IMR-90 (cell line): ENCODE measurements at regions not wholly inside any gene's neighbourhood (a gene's known extent, or its start where the extent isn't known, plus 50 kb on each side); places are given as distances from the start of the nearest gene placed in this dataset.

Experiments used
- ATAC-seq: fragments of 200-7000 bp; cut with Tn5 transposase; 2 replicates; pipeline ENCODE4 v1.9.1; 2020; ENCODE audit warnings: low read depth, mild to moderate bottlenecking, moderate library complexity
- BruUV-seq: library from RNA; stranded (reverse); fragments of 400-500 nt; replicated peaks from 2 replicates; lab custom pipeline; 2021; lab: Mats Ljungman, UMichigan
- CTCF ChIA-PET: fragments of 300-600 bp; formaldehyde crosslinking; extraction: SDS; loops from one replicate; lab custom pipeline; 2021; ENCODE audit warnings: antibody characterized with exemption; lab: Yijun Ruan, JAX
- POLR2A ChIA-PET: fragments of 300-600 bp; sonication (Branson Sonifier 250); formaldehyde crosslinking; loops from one replicate; lab custom pipeline; 2022; ENCODE audit warnings: antibody characterized with exemption; ENCODE audit not compliant: unreplicated experiment; lab: Charles Lee
- DNase-seq: peaks from one replicate; pipeline ENCODE4 v3.0.0; 2013
- H2AFZ ChIP-seq: replicated peaks from 2 replicates; pipeline ENCODE3; 2013; ENCODE audit warnings: low read length, mild to moderate bottlenecking; ENCODE audit not compliant: poor library complexity
- H2AK5ac ChIP-seq: 2 replicates; pipeline ENCODE4 v1.6.1; 2013; ENCODE audit warnings: low read depth, low read length, inconsistent platforms
- H2AK9ac ChIP-seq: replicated peaks from 2 replicates; pipeline ENCODE3; 2013; ENCODE audit warnings: mild to moderate bottlenecking, low read depth, low read length, moderate library complexity; ENCODE audit not compliant: poor library complexity
- H2BK120ac ChIP-seq: 2 replicates; pipeline ENCODE4 v1.6.1; 2013; ENCODE audit warnings: low read depth, low read length, inconsistent platforms
- H2BK15ac ChIP-seq: 3 replicates; pipeline ENCODE4 v1.6.1; 2013; ENCODE audit warnings: low read depth, low read length, inconsistent platforms
- H2BK20ac ChIP-seq: 2 replicates; pipeline ENCODE4 v1.6.1; 2013; ENCODE audit warnings: low read depth, mild to moderate bottlenecking, inconsistent platforms, low read length, moderate library complexity
- H2BK5ac ChIP-seq: 2 replicates; pipeline ENCODE4 v1.6.1; 2013; ENCODE audit warnings: mild to moderate bottlenecking, low read depth, low read length, inconsistent platforms; ENCODE audit not compliant: poor library complexity, severe bottlenecking
- H3K14ac ChIP-seq: replicated peaks from 2 replicates; pipeline ENCODE4 v1.6.1; 2013; ENCODE audit warnings: low read depth, low read length, inconsistent platforms
- H3K18ac ChIP-seq: 2 replicates; pipeline ENCODE4 v1.6.1; 2013; ENCODE audit warnings: low read depth, low read length, control low read depth
- H3K23ac ChIP-seq: 2 replicates; pipeline ENCODE4 v1.6.1; 2013; ENCODE audit warnings: low read depth, low read length, inconsistent platforms
- H3K27ac ChIP-seq: 2 replicates; pipeline ENCODE4 v1.5.1; 2013; ENCODE audit warnings: mild to moderate bottlenecking, control low read depth, low read length; ENCODE audit not compliant: insufficient read depth
- H3K27me3 ChIP-seq: 2 replicates; pipeline ENCODE4 v1.6.1; 2013; ENCODE audit warnings: low read length; ENCODE audit not compliant: control insufficient read depth, insufficient read depth
- H3K36me3 ChIP-seq: 2 replicates; pipeline ENCODE4 v1.6.1; 2013; ENCODE audit warnings: low read length, mixed read lengths; ENCODE audit not compliant: control insufficient read depth, insufficient read depth
- H3K4ac ChIP-seq: 2 replicates; pipeline ENCODE4 v1.6.1; 2013; ENCODE audit warnings: low read depth, low read length, inconsistent platforms
- H3K4me1 ChIP-seq: 2 replicates; pipeline ENCODE4 v1.6.1; 2013; ENCODE audit warnings: low read length, mixed read lengths; ENCODE audit not compliant: control insufficient read depth, insufficient read depth
- H3K4me2 ChIP-seq: 2 replicates; pipeline ENCODE4 v1.6.1; 2013; ENCODE audit warnings: low read depth, mild to moderate bottlenecking, control low read depth, low read length, moderate library complexity
- H3K4me3 ChIP-seq: 2 replicates; pipeline ENCODE4 v1.5.1; 2013; ENCODE audit warnings: low read depth, mild to moderate bottlenecking, control low read depth, low read length, moderate library complexity; ENCODE audit not compliant: insufficient read depth
- H3K56ac ChIP-seq: 2 replicates; pipeline ENCODE4 v1.6.1; 2013; ENCODE audit warnings: low read length, inconsistent platforms; ENCODE audit not compliant: insufficient read depth; ENCODE audit errors: extremely low read depth
- H3K79me1 ChIP-seq, 2 experiments: 2 replicates each; pipeline ENCODE4 v1.6.1; 2013; ENCODE audit warnings: low read length in 2 of 2, inconsistent platforms in 1 of 2, low read depth in 1 of 2
- H3K9ac ChIP-seq: 2 replicates; pipeline ENCODE4 v1.6.1; 2013; ENCODE audit warnings: low read depth, low read length, control low read depth
- H3K9me1 ChIP-seq: 2 replicates; pipeline ENCODE4 v1.6.1; 2013; ENCODE audit warnings: low read length, inconsistent platforms; ENCODE audit not compliant: insufficient read depth
- H3K9me3 ChIP-seq: 2 replicates; pipeline ENCODE4 v1.6.1; 2013; ENCODE audit warnings: low read length; ENCODE audit not compliant: control insufficient read depth, insufficient read depth
- H4K20me1 ChIP-seq: 2 replicates; pipeline ENCODE4 v1.6.1; 2013; ENCODE audit warnings: low read length, inconsistent platforms; ENCODE audit not compliant: insufficient read depth
- H4K5ac ChIP-seq: 2 replicates; pipeline ENCODE4 v1.6.1; 2013; ENCODE audit warnings: mild to moderate bottlenecking, low read depth, low read length, control low read depth
- H4K8ac ChIP-seq, 2 experiments: 2 replicates each; pipeline ENCODE4 v1.6.1; 2013; ENCODE audit warnings: low read depth in 2 of 2, low read length in 2 of 2, control low read depth in 1 of 2, inconsistent platforms in 1 of 2
- H4K91ac ChIP-seq: 2 replicates; pipeline ENCODE4 v1.6.1; 2013; ENCODE audit warnings: low read depth, low read length, inconsistent platforms; ENCODE audit not compliant: insufficient read depth
- CEBPB ChIP-seq: IDR thresholded peaks from 2 replicates; pipeline ENCODE4 v1.6.1; 2012; ENCODE audit warnings: low read depth, low read length, improper control_type of control experiment
- MAZ ChIP-seq: IDR thresholded peaks from 2 replicates; pipeline ENCODE4 v1.6.1; 2012; ENCODE audit warnings: low read depth, mild to moderate bottlenecking, low read length, improper control_type of control experiment, moderate library complexity, borderline replicate concordance
- MXI1 ChIP-seq: IDR thresholded peaks from 2 replicates; pipeline ENCODE4 v1.6.1; 2012; ENCODE audit warnings: low read depth, mild to moderate bottlenecking, low read length, moderate library complexity, borderline replicate concordance
- RFX5 ChIP-seq: IDR thresholded peaks from 2 replicates; pipeline ENCODE4 v1.8.0; 2012; ENCODE audit warnings: low read depth, mild to moderate bottlenecking, low read length, moderate library complexity
- SMC3 ChIP-seq: fragments of 150-350 bp; IDR thresholded peaks from 2 replicates; pipeline ENCODE4 v1.6.1; 2016; ENCODE audit warnings: low read depth, mild to moderate bottlenecking, antibody characterized with exemption, low read length, moderate library complexity
- WGBS, 2 experiments: methylation state at CpG; one replicate each; pipeline versions ENCODE4 v1.1.5 to v1.1.7; 2013; ENCODE audit warnings: missing lambda C conversion rate in 2 of 2; ENCODE audit not compliant: insufficient read length in 1 of 2; ENCODE audit errors: extremely low coverage in 2 of 2; 5-methylcytosine and 5-hydroxymethylcytosine counted together
- dilution Hi-C: fragments of 300-500 bp; cut with HindIII; formaldehyde crosslinking; loops from one replicate; pipeline ENCODE4 v1.14.3; 2018; ENCODE audit warnings: low sequenced_read_pairs; ENCODE audit not compliant: unreplicated experiment
- in situ Hi-C: fragments of 300-500 bp; cut with MboI; formaldehyde crosslinking; loops from 3 replicates; pipeline ENCODE4 v1.14.3; 2019; ENCODE audit warnings: low sequenced_read_pairs, inconsistent platforms, mixed read lengths
- intact Hi-C: fragments of 100-400 bp; cut with micrococcal nuclease; formaldehyde crosslinking; loops from 2 replicates; pipeline ENCODE4 v1.10.0; 2022
- TF ChIP-seq, protein P1 (sequence below): fragments of 150-350 bp; IDR thresholded peaks from 2 replicates; pipeline ENCODE4 v1.6.1; 2017; ENCODE audit warnings: mild to moderate bottlenecking, antibody characterized with exemption, low read length, low read depth

DNA sequence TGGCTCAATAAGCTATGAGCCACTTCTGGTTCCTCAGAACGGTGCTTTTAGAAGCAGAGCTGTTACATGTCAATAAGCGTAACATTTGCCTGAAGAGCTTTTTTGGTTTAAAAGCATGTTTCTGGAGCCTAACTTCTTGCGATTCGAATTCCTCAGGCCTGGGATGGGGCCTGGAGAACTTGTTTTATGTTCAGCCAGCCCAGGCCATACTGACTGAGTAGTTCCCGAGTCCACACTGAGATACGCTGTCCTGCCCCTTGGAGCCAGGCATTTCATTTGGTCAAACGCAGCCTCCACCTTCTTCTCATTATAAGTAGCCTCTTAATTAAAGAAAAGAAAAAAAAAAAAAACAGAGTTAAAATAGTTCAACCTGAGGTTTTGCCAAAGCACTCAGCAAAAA lies 260.6 kb upstream of the ANKRD55 start:
- dilution Hi-C loops = no loop called here
- in situ Hi-C loops = no loop called here
- no peak for TF ChIP-seq MAZ
- TF ChIP-seq RFX5 = no peak
- no peak for TF ChIP-seq SMC3
- TF ChIP-seq, protein P1, sequence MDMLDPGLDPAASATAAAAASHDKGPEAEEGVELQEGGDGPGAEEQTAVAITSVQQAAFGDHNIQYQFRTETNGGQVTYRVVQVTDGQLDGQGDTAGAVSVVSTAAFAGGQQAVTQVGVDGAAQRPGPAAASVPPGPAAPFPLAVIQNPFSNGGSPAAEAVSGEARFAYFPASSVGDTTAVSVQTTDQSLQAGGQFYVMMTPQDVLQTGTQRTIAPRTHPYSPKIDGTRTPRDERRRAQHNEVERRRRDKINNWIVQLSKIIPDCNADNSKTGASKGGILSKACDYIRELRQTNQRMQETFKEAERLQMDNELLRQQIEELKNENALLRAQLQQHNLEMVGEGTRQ = no peak
- TF ChIP-seq MXI1 = no peak
- TF ChIP-seq CEBPB = no peak
- peak; percentile 30; the same call in 1 of the 2 replicates for ATAC-seq
- Histone ChIP-seq H3K9me1 (peaks cover 10% of the 10 kb centered on the region; the same call in 1 of the 2 replicates), H3K9me3 (no peaks in the 10 kb centered on the region), H2BK5ac (no peak overlapping the region), H2BK120ac (peak overlapping the region; percentile 44), H3K56ac (0 out of 2 replicates have a peak overlapping the region, but pooled peaks have one; percentile 13), H2AFZ (peak overlapping the region; percentile 64), H4K91ac (peak overlapping the region; percentile 89), H3K14ac (peak overlapping the region; percentile 54; the same call in 1 of the 2 replicates), H3K23ac (peak overlapping the region; percentile 10), H3K4me2 (no peak overlapping the region), H3K27ac (peak overlapping the region; percentile 90), H2AK9ac (no peak overlapping the region), H4K20me1 (no peaks in the 10 kb centered on the region), H3K9ac (0 out of 2 replicates have a peak overlapping the region, but pooled peaks have one; percentile 14), H4K5ac (peak overlapping the region; percentile 92), H3K18ac (peak overlapping the region; percentile 92), H4K8ac (peak overlapping the region; percentile 26 to 37; a peak in 2 of 4 replicates), H2AK5ac (peak overlapping the region; percentile 84; the same call in 1 of the 2 replicates), H2BK20ac (peak overlapping the region; percentile 90), H3K4me1 (peaks cover 15% of the 10 kb centered on the region), H3K79me1 (no peaks in the 10 kb centered on the region), H2BK15ac (peak overlapping the region; percentile 83; the same call in 2 of the 3 replicates), H3K27me3 (no peaks in the 10 kb centered on the region), H3K4me3 (no peak overlapping the region), H3K36me3 (no peaks in the 10 kb centered on the region), H3K4ac (peak overlapping the region; percentile 89)
- no peak for DNase-seq
- ChIA-PET POLR2A (interaction anchor here (0.6 kb wide), 1 partner anchor 12 kb away, joined by 3 read pairs; no protein-coding TSS in a partner anchor), CTCF (no interaction called here)
- no TSS peak for BruUV-seq
- WGBS, 2 experiments = 28% methylated on average over 2 of the region's 7 CpGs; no CpG with 5 or more reads in 1 of the 2 experiments
- intact Hi-C loops = loop anchor here (5.0 kb wide), 1 partner anchor 269 kb away; no protein-coding TSS in a partner anchor
